GM21717 (cell line): ENCODE measurements at regions not wholly inside any gene's neighbourhood (a gene's known extent, or its start where the extent isn't known, plus 50 kb on each side); places are given as distances from the start of the nearest gene placed in this dataset.

Experiments used
- ATAC-seq: cut with Tn5 transposase; IDR thresholded peaks from one replicate; pipeline ENCODE4 v1.9.1; 2021; ENCODE audit warnings: mild to moderate bottlenecking, moderate library complexity; ENCODE audit not compliant: unreplicated experiment

DNA sequence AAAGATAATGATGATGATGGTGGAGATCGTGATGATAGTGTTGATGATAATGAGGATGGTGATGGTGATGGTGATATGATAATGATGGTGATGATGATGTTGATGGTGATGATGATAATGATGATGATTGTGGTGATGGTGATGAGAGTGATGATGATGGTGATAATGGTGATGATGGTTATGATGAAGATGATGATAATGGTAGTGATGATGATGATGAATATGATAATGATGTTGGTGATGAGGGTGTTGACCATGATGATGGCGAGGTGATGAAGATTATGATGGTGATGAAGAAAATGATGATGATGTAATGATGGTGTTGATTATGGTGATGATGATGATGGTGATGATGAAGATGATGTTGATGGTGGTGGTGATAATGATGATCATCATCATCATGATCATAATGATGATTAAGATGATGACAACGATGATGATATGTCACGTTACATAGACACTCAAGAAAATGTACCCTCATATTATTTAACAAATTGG is 1106.4 kb downstream of the NLGN4X start:
- no peak for ATAC-seq

GRCh38 chrX:5117816-5118215 is 1110.9 kb downstream of the NLGN4X start:
- ATAC-seq, result no peak

DNA sequence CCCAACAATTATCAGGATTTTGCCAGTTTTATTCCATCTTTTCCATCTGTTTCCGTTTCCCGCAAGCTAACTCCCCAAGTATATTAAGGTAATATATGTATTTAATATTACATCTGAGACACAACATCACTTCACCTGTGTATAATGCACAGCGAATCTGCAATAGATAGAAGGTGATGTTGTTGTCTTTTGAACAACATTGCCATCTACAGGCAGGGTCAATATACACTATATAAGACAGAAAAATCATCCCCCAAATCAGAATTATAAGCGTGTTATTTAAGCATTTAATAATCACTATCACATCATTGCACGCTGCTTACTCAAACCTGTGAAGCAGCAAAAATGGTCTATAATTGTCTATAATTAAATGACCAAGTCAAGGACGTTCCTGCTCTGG is 1115.5 kb downstream of the NLGN4X start:
- ATAC-seq, result no peak

DNA sequence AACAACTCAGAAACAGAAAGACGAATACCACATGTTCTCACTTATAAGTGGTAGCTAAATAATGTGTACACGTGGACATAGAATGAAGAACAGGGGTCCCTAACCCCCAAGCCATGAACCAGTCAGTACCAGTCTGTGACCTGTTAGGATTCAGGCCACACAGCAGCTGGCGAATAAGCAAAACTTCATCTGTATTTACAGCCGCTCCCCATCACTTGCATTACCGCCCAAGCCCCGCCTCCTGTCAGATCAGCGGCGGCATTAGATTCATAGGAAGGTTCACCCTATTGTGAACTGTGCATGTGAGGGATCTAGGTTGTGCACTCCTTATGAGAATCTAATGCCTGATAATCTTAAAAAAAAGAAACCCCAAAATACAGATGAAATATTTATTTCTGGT is 1128.7 kb downstream of the NLGN4X start:
- ATAC-seq, result no peak

DNA sequence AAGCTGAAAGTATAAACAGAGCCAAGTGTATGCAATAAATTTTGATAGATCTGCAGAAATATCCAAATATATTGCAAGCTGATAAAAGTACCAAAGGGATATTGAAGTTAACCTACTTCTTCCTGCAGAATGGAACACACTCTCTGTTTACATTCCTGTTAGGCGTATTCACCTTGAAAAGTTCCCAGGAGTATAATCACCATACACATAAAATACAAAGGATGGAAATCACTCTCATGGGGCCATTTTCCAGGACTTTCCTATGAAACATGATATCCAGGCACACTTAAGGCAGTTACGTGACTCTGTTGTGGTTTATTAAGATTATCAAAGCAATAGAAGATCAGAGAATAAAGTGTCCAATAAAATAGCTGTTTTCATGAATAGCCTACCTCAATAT is 1142.3 kb downstream of the NLGN4X start:
- ATAC-seq, result no peak

- ATAC-seq, result no peak
Observed at GRCh38 chrX:5084279-5084678, 1144.4 kb downstream of the NLGN4X start.

- ATAC-seq, result no peak
Observed at GRCh38 chrX:5082705-5083104, 1146.0 kb downstream of the NLGN4X start.

DNA sequence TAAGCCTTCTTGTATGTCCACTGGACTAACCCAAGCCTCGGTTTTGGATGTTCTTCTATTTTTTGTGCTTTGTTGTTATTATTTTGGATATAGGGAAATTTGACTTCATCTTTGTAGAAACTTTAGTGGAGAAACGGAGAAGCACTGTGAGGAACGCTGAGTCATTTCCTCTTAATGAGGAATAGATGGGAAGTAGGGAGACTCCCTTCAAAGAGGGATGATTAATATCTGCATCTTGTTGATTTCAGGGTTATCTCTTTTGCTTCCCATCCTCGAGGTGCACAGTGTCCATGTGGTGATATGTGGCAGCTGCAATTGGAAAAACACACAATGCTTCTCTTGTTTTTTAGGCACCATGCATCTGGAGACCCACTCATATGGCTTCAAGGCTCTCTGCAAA is 1147.9 kb downstream of the NLGN4X start:
- ATAC-seq, result no peak

DNA sequence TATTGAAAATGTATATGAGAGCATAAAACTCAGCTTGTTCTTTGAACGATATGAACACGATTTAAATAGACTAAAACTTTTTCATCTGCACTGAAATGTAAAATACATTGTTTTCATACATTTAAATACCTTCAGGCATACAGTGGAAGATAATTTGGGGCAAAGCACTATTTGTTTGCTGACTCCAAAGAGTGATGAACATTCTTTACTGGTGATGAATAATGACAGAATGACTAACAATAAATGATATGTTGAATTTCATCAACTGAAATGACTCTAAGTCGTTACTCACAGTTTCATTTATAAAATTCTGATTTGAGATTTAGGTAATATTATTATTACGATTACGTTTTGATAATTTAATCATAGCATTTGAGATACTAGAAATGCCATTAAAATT is 1160.1 kb downstream of the NLGN4X start:
- ATAC-seq, result no peak

DNA sequence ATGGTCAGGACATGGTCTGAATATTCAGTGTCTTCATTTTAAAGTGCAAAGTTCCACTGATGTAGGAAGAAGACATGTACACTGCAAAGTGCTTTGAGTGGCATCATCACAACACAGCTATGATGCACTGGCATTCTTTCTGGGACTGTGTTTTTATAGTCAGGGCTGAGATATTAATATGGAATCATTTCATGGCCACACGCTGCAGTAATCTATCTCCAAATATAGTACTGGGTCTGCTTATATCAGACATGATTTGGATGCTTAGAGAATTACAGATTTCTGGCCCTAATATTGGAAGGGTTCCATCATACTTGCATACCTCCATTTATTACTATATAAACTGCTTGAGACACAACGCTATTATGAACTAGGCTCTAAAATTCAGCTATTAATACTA is 1170.9 kb downstream of the NLGN4X start:
- no peak for ATAC-seq

DNA sequence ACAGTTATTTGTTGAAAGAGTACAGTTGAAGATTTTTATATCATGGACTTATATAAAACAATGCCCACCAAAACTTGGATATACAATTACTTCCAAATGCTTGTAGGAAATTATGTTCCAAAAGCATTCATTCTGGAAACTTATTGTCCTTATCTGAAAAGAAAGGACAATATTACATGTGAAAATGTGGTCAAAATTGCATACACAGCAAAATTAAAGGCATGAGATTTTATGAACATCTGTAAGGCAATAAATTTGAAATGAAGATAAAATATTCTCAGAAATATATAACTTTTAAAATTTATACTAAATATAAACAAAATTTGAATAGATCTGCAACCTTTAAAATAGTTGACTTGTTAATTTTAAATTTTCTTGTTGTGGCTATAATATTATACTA is 1173.8 kb downstream of the NLGN4X start:
- ATAC-seq, result no peak

- no peak for ATAC-seq
Observed at GRCh38 chrX:5051831-5052491, 1176.7 kb downstream of the NLGN4X start.

GRCh38 chrX:5042563-5042962 is 1186.1 kb downstream of the NLGN4X start:
- ATAC-seq, result no peak

- no peak for ATAC-seq
Observed at GRCh38 chrX:5031792-5032191, 1196.9 kb downstream of the NLGN4X start.

DNA sequence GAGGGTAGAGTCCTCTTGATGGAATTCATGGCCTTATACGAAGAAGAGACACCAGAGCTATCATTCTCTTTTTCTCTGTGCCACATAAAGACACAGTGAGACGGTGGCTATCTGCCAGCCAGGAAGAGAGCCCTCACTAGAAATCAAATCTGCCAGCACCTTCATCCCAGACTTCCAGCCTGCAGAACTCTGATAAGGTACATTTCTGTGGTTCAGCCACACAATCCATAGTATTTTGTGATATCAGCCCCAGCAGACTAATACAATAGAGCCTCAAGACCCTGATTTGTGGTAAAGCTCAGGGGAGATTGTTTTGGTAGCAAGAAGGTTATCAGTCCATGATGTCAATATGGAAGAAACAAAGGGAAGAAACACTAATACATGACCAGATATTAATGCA is 1213.2 kb downstream of the NLGN4X start:
- ATAC-seq, result no peak

DNA sequence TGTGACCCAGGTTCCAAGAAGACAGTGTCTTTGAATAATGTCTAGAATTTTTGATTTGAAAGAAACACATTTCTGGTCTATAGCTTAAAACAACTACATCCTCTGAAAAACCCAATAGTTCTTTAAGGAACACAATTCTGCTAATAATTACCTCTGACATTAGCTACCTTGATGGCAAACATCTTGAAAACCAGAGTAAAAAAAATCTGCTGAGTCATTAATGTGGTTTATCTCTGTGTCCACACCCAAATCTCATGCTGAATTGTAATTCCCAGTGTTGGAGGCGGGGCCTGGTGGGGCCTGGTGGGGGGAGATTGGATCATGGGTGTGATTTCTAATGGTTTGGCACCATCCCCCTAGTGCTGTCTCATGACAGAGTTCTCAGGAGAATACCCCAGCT is 1233.8 kb downstream of the NLGN4X start:
- no peak for ATAC-seq

- ATAC-seq, result no peak
Observed at GRCh38 chrX:4978613-4979012, 1250.1 kb downstream of the NLGN4X start.

DNA sequence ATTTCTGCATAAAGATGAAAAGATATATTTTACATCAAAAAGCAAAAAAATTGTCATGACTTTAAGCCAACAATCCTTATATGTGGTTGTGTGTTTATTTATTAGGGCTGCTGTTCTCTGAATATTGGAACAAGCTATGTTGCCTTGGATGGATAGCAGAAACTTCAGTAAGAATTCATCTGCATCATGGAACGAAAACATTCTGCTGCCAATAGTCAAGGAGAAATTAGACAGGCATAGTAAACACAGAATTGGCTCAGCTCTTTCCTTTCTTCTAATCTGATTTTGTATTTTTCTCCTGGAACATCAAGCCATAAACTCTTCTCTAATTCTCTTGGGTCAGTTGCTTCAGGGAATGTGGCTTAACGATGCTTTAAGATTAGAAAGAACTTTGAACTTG is 1257.0 kb downstream of the NLGN4X start:
- ATAC-seq, result no peak

- no peak for ATAC-seq
Observed at GRCh38 chrX:4964112-4964511, 1250.7 kb upstream of the PRKX start.

DNA sequence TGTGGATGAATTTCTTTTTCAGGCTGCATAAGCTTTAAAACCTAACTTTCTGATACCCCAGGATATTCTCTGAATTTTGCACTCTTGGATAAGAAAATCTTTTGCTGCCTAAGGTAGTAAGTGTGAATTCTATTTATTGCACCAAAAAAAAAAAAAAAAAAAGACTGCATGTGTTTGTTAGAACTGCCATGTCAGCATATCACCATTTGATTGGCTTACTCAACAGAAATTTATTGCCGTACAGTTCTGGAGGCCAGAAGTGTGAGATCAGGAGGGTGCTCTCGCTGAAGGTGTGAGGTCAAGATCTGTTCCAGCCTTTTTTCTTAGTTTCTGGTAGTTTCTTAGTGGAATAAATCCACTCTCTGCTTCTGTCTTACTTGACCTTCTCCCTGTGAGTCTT is 1250.0 kb upstream of the PRKX start:
- ATAC-seq, result no peak

- ATAC-seq, result no peak
Observed at GRCh38 chrX:4944767-4945166, 1231.3 kb upstream of the PRKX start.

DNA sequence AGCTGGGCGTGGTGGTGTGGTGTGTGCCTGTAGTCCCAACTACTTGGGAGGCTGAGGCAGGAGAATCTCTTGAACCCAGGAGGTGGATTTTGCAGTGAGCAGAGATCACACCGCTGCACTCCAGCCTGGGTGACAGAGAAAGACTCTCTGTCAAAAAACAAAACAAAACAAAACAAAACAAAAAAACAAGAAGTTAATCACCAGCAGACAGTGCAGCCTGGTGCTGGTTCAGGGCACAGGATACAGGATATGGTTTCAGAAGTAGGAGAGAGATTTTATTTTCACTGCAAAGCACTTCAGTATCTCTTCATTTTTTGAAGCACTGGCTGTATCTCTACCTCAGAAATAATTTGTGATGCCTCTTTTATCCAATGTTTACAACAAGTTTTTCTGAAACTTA is 1222.9 kb upstream of the PRKX start:
- no peak for ATAC-seq

DNA sequence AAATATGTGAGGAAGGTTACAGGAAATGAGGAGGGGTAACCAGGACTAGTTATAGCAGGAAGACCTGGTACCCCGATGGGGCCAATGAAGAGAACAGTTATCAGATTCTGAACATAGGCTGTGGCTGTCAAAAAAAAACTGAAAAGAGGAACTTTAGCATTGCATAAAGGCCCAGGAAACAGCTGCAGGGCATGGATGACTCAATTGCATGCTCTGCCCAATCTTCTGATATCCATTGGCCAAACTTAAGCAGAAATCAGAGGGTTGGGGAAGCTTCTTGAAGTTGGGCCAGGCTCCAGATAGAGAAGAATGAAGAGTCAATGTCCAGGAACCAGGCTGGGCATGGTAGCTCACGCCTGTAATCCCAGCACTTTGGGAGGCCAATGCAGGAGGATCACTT is 1222.4 kb upstream of the PRKX start:
- no peak for ATAC-seq
